ENCODE measurements at regions not wholly inside any gene's neighbourhood (a gene's known extent, or its start where the extent isn't known, plus 50 kb on each side); places are given as distances from the start of the nearest gene placed in this dataset.

DNA sequence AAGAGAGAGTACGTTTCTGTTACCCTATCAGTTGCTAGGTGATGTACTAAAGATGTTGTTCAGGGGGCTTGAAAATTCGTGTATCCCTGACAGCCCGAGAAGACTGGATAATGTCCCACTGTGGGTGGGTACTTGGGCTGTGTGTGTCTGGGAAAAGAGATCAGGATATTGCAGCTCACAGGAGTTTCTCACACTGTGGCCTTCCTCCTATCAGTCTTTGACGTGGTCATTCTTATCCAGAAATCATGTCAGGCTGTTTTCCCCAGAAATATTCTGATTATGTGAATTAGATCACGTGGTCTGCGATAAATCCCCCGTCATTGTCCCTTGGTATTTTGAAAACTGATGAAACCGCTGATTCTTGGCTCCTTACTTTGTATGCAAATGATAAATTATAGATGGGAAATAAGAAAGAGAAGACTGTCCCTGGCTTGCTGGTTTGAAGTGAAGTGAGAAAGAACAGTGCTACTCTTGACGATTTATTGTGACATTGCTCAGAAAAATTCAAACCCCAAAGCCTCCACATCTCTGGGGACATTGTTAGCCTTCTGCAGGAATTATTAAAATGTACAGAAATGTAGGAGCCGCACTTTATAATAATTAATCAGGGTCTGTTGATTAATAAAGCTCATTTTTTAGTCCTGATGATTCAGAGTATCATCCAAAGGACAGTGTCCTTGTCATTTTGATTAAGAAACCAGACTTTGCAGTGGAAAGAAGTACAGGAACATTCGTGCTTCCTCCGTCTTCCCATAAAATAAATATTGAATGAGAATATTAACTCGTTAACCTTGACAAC, 167.5 kb upstream of the TSHZ2 start:
- Histone ChIP-seq H3K27me3 (ENCODE audit: insufficient read depth, low read depth, low read length) (no peaks in the 10 kb centered on the region), H3K79me2 (replicated peaks; ENCODE audit: insufficient read depth, low read length) (no peaks in the 10 kb centered on the region), H4K20me1 (ENCODE audit: insufficient read depth) (no peaks in the 10 kb centered on the region), H2AFZ (ENCODE audit: low read depth, low read length) (no peak overlapping the region), H3K9me3 (ENCODE audit: low read length) (no peaks in the 10 kb centered on the region), H3K36me3 (ENCODE audit: insufficient read depth, low read length) (no peaks in the 10 kb centered on the region), H3K27ac (ENCODE audit: low read length) (no peak overlapping the region), H3K4me3 (ENCODE audit: low read length) (no peak overlapping the region), H3F3A (ENCODE audit: insufficient read depth, low read length, poor library complexity, severe bottlenecking) (no peaks in the 10 kb centered on the region), H3K9me2 (ENCODE audit: insufficient read depth, low read length) (no peaks in the 10 kb centered on the region), H3K9ac (ENCODE audit: low read length) (no peak overlapping the region), H3K4me2 (ENCODE audit: low read length) (no peak overlapping the region)
- TF ChIP-seq CTCF (IDR thresholded peaks at IDR 0.05; ENCODE audit: poor library complexity, severe bottlenecking) (no peak), RAD21 (conservative IDR thresholded peaks at IDR 0.05) (no peak), POLR2AphosphoS5 (IDR thresholded peaks at IDR 0.05) (no peak), EZH2 (IDR thresholded peaks at IDR 0.05; ENCODE audit: borderline replicate concordance, insufficient read depth, low read length, poor library complexity, severe bottlenecking) (no peak), SMC3 (conservative IDR thresholded peaks at IDR 0.05; ENCODE audit: poor library complexity) (no peak), EP300 (conservative IDR thresholded peaks at IDR 0.05; ENCODE audit: poor library complexity, severe bottlenecking) (no peak), MXI1 (conservative IDR thresholded peaks at IDR 0.05; ENCODE audit: poor library complexity, severe bottlenecking) (no peak), TAF1 (IDR thresholded peaks at IDR 0.05; ENCODE audit: low read depth) (no peak)
- TF ChIP-seq, protein P1, sequence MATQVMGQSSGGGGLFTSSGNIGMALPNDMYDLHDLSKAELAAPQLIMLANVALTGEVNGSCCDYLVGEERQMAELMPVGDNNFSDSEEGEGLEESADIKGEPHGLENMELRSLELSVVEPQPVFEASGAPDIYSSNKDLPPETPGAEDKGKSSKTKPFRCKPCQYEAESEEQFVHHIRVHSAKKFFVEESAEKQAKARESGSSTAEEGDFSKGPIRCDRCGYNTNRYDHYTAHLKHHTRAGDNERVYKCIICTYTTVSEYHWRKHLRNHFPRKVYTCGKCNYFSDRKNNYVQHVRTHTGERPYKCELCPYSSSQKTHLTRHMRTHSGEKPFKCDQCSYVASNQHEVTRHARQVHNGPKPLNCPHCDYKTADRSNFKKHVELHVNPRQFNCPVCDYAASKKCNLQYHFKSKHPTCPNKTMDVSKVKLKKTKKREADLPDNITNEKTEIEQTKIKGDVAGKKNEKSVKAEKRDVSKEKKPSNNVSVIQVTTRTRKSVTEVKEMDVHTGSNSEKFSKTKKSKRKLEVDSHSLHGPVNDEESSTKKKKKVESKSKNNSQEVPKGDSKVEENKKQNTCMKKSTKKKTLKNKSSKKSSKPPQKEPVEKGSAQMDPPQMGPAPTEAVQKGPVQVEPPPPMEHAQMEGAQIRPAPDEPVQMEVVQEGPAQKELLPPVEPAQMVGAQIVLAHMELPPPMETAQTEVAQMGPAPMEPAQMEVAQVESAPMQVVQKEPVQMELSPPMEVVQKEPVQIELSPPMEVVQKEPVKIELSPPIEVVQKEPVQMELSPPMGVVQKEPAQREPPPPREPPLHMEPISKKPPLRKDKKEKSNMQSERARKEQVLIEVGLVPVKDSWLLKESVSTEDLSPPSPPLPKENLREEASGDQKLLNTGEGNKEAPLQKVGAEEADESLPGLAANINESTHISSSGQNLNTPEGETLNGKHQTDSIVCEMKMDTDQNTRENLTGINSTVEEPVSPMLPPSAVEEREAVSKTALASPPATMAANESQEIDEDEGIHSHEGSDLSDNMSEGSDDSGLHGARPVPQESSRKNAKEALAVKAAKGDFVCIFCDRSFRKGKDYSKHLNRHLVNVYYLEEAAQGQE (IDR thresholded peaks at IDR 0.05; ENCODE audit: borderline replicate concordance), result no peak

- H3K79me2 ChIP-seq (replicated peaks; ENCODE audit: insufficient read depth, low read length), result no peaks in the 10 kb centered on the region
- no peak overlapping the region for H2AFZ ChIP-seq (ENCODE audit: low read depth, low read length)
- no peaks in the 10 kb centered on the region for H3F3A ChIP-seq (ENCODE audit: insufficient read depth, low read length, poor library complexity, severe bottlenecking)
- H3K9ac ChIP-seq (ENCODE audit: low read length), result no peak overlapping the region
- no peaks in the 10 kb centered on the region for H3K27me3 ChIP-seq (ENCODE audit: insufficient read depth, low read depth, low read length)
- no peaks in the 10 kb centered on the region for H3K36me3 ChIP-seq (ENCODE audit: insufficient read depth, low read length)
- no peaks in the 10 kb centered on the region for H4K20me1 ChIP-seq (ENCODE audit: insufficient read depth)
- TF ChIP-seq RAD21 (conservative IDR thresholded peaks at IDR 0.05), result no peak
- TF ChIP-seq SMC3 (conservative IDR thresholded peaks at IDR 0.05; ENCODE audit: poor library complexity), result no peak
- no peak for TF ChIP-seq TAF1 (IDR thresholded peaks at IDR 0.05; ENCODE audit: low read depth)
- TF ChIP-seq POLR2AphosphoS5 (IDR thresholded peaks at IDR 0.05), result no peak
- no peak for TF ChIP-seq EP300 (conservative IDR thresholded peaks at IDR 0.05; ENCODE audit: poor library complexity, severe bottlenecking)
- no peak for TF ChIP-seq MXI1 (conservative IDR thresholded peaks at IDR 0.05; ENCODE audit: poor library complexity, severe bottlenecking)
- TF ChIP-seq CTCF (IDR thresholded peaks at IDR 0.05; ENCODE audit: poor library complexity, severe bottlenecking), result no peak
- TF ChIP-seq EZH2 (IDR thresholded peaks at IDR 0.05; ENCODE audit: borderline replicate concordance, insufficient read depth, low read length, poor library complexity, severe bottlenecking), result no peak
- TF ChIP-seq, protein P1 (IDR thresholded peaks at IDR 0.05; ENCODE audit: borderline replicate concordance), result no peak
- no peaks in the 10 kb centered on the region for H3K9me2 ChIP-seq (ENCODE audit: insufficient read depth, low read length)
- H3K9me3 ChIP-seq (ENCODE audit: low read length), result no peaks in the 10 kb centered on the region
- H3K4me2 ChIP-seq (ENCODE audit: low read length), result no peak overlapping the region
- H3K27ac ChIP-seq (ENCODE audit: low read length), result no peak overlapping the region
- H3K4me3 ChIP-seq (ENCODE audit: low read length), result no peak overlapping the region
Observed at GRCh38 chr20:52801628-52802006, 170.5 kb upstream of the TSHZ2 start.
